ENCODE measurements at regions not wholly inside any gene's neighbourhood (a gene's known extent, or its start where the extent isn't known, plus 50 kb on each side); places are given as distances from the start of the nearest gene placed in this dataset.

GRCh38 chr11:69560141-69560790 is 78.8 kb downstream of the LINC01488 start:
- RAD21 ChIA-PET (ENCODE audit: unreplicated experiment), result no interaction called here

More at GRCh38 chr11:69560141-69560790, 78.8 kb downstream of the LINC01488 start:
- no peaks in the 10 kb centered on the region for H3K4me1 ChIP-seq (ENCODE audit: control insufficient read depth, insufficient read depth, low read length)
- SMC1A ChIA-PET (ENCODE audit: uncharacterized antibody, unreplicated experiment), result no interaction called here
- no peak overlapping the region for H3K4me3 ChIP-seq
- in situ Hi-C loops (cut with MboI) (no loop called here), intact Hi-C loops (cut with micrococcal nuclease; ENCODE audit: unreplicated experiment) (no loop called here)
- no peak overlapping the region for H3K27ac ChIP-seq (ENCODE audit: control insufficient read depth, insufficient read depth)
- CTCF ChIA-PET, result no interaction called here
- no peaks in the 10 kb centered on the region; the same call in 2 of the 3 replicates for H3K9me3 ChIP-seq (replicated peaks; ENCODE audit: control insufficient read depth, insufficient read depth, low read length)
- 32% methylated on average over 4 of the region's 4 CpGs for WGBS (ENCODE audit: insufficient coverage, insufficient replicate concordance, low lambda C conversion rate, missing lambda C conversion rate)
- no peaks in the 10 kb centered on the region for H3K79me2 ChIP-seq (ENCODE audit: control insufficient read depth, insufficient read depth, low read length)
- H4K20me1 ChIP-seq (ENCODE audit: control insufficient read depth, insufficient read depth), result no peaks in the 10 kb centered on the region
- H2AFZ ChIP-seq (ENCODE audit: control insufficient read depth, low read depth, low read length), result no peak overlapping the region
- H3K4me2 ChIP-seq (ENCODE audit: control insufficient read depth, insufficient read depth), result no peak overlapping the region
- no TSS peak for BruUV-seq (replicated peaks)
- no peak for ATAC-seq
- POLR2A ChIA-PET, result no interaction called here
- no peak for DNase-seq (ENCODE audit: low read depth, low spot score)
- FAIRE-seq, result no peak
- no peaks in the 10 kb centered on the region; a peak in 1 of 4 replicates for H3K27me3 ChIP-seq (replicated peaks in 1 of 2; ENCODE audit: control insufficient read depth in 2 of 2, insufficient read depth in 2 of 2, low read length in 1 of 2)
- TF ChIP-seq CBX5 (IDR thresholded peaks at IDR 0.05; ENCODE audit: low read depth) (no peak), KLF5 (IDR thresholded peaks at IDR 0.05; ENCODE audit: partially characterized antibody) (no peak), ZNF274 (IDR thresholded peaks at IDR 0.05; ENCODE audit: insufficient read depth, insufficient read length) (no peak), SIX5 (IDR thresholded peaks at IDR 0.05; ENCODE audit: low read depth, low read length, severe bottlenecking) (no peak), YY1 (IDR thresholded peaks at IDR 0.05; ENCODE audit: low read depth, low read length) (no peak), BCLAF1 (IDR thresholded peaks at IDR 0.05) (no peak), EP300 (IDR thresholded peaks at IDR 0.05; ENCODE audit: borderline replicate concordance in 1 of 2, control insufficient read depth in 1 of 2, low read depth in 2 of 2, low read length in 2 of 2) (no peak), NFYB (IDR thresholded peaks at IDR 0.05; ENCODE audit: insufficient read depth, low read depth, low read length) (no peak), STAT3 (IDR thresholded peaks at IDR 0.05; ENCODE audit: low read depth, low read length) (no peak), RELB (IDR thresholded peaks at IDR 0.05; ENCODE audit: low read depth) (no peak), SMC3 (IDR thresholded peaks at IDR 0.05; ENCODE audit: borderline replicate concordance, low read length) (no peak), PML (IDR thresholded peaks at IDR 0.05; ENCODE audit: low read length) (no peak), ZNF687 (IDR thresholded peaks at IDR 0.05) (no peak), MXI1 (IDR thresholded peaks at IDR 0.05; ENCODE audit: low read depth, low read length) (no peak), BHLHE40 (IDR thresholded peaks at IDR 0.05; ENCODE audit: borderline replicate concordance in 1 of 2, low read depth in 2 of 2, low read length in 1 of 2) (no peak)
- no peak overlapping the region for H3K9ac ChIP-seq (ENCODE audit: control insufficient read depth, insufficient read depth, low read length)
- H3K36me3 ChIP-seq (ENCODE audit: control insufficient read depth in 2 of 2, insufficient read depth in 2 of 2, low read length in 1 of 2), result no peaks in the 10 kb centered on the region
